ENCODE measurements at regions not wholly inside any gene's neighbourhood (a gene's known extent, or its start where the extent isn't known, plus 50 kb on each side); places are given as distances from the start of the nearest gene placed in this dataset.

DNA sequence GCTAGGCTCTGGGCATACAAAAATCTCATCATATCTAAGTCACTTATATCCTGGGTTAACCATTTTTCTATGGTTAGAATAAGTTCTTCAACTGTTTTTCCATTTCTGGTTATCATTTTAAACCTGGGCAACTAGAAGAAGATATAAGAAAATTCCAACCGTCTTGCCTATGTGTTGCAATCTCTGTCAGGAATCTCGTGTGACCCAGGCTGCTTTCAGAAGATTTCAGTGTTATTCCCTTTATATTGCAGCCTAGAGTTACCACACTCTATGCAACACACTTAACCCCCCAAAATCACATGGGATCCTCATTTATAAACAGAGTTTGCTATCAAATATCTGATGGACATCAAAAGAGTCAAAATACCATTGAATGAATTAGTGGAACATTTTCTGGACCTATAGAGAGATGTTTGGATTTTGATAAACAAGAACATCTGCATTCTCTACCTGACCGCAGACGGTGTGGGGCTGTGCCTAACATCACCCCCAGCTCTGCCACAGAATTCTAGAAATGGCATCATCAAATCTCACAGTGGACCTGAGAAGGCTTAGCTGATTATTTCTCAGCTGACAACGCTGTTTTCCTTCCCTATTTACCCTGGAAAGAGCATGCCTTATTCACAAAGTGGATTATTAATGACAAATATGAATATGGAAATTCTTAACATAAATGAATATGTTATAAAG lies 515.7 kb downstream of the NTRK3 start:
- TF ChIP-seq GATA2 (IDR thresholded peaks at IDR 0.05; ENCODE audit: low read depth, low read length) (no peak), GATA3 (IDR thresholded peaks at IDR 0.05; ENCODE audit: low read depth, low read length) (no peak)

Measured in SH-SY5Y (cell line).